ENCODE measurements at regions not wholly inside any gene's neighbourhood (a gene's known extent, or its start where the extent isn't known, plus 50 kb on each side); places are given as distances from the start of the nearest gene placed in this dataset.

DNA sequence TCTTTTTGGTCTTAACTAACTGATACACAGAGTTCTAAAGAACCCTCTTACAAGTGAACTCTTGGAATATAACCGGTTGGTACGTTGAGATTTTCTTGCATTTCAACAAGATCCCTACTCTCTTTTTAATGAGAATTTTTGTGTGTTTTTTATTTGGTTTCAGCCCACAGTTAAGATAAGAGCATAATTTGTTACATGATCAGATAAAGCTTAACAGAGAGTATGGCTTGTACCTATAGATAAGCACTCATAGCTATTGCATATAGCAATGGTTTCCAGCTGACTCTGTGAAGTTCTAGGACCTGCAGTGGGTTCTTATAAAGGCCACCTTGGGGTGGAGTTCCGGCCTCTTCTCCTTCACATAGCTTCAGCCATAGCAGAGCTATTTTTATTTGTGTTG lies 143.3 kb downstream of the SNX10 start:
- intact Hi-C loops (cut with DNase I) = no loop called here

DNA sequence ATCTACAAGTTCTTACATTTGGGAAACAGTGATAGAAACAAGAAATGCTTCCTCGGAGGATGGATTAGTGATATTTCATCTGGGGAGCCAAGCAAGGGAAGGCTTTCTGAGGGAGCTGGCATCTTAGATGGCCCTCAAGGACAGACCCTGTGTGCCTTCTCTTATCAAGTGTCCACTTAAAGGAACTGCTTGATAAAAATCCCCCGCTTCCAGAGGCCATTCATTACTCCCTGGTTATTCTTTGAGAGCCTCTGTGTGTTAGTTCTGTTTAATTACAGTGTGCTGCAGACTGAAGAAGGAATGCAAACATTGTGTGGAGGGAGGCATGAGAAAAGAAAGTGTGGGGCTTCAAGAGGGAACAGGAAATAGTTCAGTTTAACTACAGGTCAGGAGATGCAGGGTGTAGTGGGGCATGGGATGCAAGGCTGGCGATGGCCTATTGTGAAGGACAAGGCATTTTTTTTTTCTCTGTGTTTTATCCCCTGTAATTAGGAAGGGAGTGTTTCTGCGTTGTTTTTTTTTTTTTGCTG lies 145.4 kb downstream of the SNX10 start:
- no peak for DNase-seq
- Histone ChIP-seq H3K9me3 (replicated peaks in 1 of 3) (no peaks in the 10 kb centered on the region), H3K4me3 (no peak overlapping the region), H3K27me3 (no peaks in the 10 kb centered on the region), H3K4me1 (replicated peaks in 1 of 2) (no peaks in the 10 kb centered on the region), H3K27ac (no peak overlapping the region), H3K36me3 (replicated peaks in 1 of 2) (no peaks in the 10 kb centered on the region)
- 80 to 86% (median 85%) methylated on average over 4 of the region's 4 CpGs for WGBS, 4 donors
- intact Hi-C loops (cut with DNase I) = no loop called here
- no peak for TF ChIP-seq POLR2A (IDR thresholded peaks at IDR 0.05)
- TF ChIP-seq, protein P1, sequence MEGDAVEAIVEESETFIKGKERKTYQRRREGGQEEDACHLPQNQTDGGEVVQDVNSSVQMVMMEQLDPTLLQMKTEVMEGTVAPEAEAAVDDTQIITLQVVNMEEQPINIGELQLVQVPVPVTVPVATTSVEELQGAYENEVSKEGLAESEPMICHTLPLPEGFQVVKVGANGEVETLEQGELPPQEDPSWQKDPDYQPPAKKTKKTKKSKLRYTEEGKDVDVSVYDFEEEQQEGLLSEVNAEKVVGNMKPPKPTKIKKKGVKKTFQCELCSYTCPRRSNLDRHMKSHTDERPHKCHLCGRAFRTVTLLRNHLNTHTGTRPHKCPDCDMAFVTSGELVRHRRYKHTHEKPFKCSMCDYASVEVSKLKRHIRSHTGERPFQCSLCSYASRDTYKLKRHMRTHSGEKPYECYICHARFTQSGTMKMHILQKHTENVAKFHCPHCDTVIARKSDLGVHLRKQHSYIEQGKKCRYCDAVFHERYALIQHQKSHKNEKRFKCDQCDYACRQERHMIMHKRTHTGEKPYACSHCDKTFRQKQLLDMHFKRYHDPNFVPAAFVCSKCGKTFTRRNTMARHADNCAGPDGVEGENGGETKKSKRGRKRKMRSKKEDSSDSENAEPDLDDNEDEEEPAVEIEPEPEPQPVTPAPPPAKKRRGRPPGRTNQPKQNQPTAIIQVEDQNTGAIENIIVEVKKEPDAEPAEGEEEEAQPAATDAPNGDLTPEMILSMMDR (IDR thresholded peaks at IDR 0.05) = no peak

More for the DNA sequence above, 143.3 kb downstream of the SNX10 start:
- Histone ChIP-seq H3K27me3 (no peaks in the 10 kb centered on the region), H3K4me1 (replicated peaks in 1 of 2) (no peaks in the 10 kb centered on the region), H3K27ac (no peak overlapping the region), H3K9me3 (replicated peaks in 1 of 3) (no peaks in the 10 kb centered on the region), H3K36me3 (replicated peaks in 1 of 2) (no peaks in the 10 kb centered on the region), H3K4me3 (no peak overlapping the region)
- WGBS, 4 donors = 66 to 98% (median 76%) methylated on average over 3 of the region's 3 CpGs
- no peak for TF ChIP-seq POLR2A (IDR thresholded peaks at IDR 0.05)
- TF ChIP-seq, protein P1 (IDR thresholded peaks at IDR 0.05) = no peak
- DNase-seq = no peak

DNA sequence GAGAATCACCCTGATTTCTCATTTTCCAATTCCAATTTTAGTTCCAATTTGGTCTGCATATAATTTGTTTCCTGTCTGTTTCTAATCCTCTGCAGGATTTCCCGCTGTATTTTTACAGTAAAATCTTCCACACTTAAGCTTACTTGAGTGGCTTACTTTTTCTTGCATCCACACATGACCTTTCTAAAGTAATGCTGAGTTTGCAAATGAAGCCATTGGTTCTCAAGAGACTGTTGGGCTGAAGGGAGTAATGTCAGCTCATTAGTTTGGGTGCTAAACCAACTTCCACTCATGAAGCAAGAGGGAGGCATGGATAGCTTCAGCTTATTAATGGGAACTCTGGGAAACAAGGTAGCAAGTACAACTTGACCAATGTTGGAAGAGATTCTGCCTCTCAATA lies 146.4 kb downstream of the SNX10 start:
- intact Hi-C loops (cut with DNase I) = no loop called here
- no peaks in the 10 kb centered on the region for H3K4me1 ChIP-seq (replicated peaks in 1 of 2)
- H3K9me3 ChIP-seq (replicated peaks in 1 of 3) = no peaks in the 10 kb centered on the region
- TF ChIP-seq, protein P1 (IDR thresholded peaks at IDR 0.05) = no peak
- TF ChIP-seq POLR2A (IDR thresholded peaks at IDR 0.05) = no peak
- no peak overlapping the region for H3K27ac ChIP-seq
- no peaks in the 10 kb centered on the region for H3K27me3 ChIP-seq
- WGBS, 4 donors = 91 to 100% (median 97%) methylated on average over 1 of the region's 1 CpG
- H3K36me3 ChIP-seq (replicated peaks in 1 of 2) = no peaks in the 10 kb centered on the region
- no peak for DNase-seq
- H3K4me3 ChIP-seq = no peak overlapping the region

GRCh38 chr7:26439521-26440232 lies 148.0 kb downstream of the SNX10 start:
- H3K36me3 ChIP-seq (replicated peaks in 1 of 2) = no peaks in the 10 kb centered on the region
- H3K9me3 ChIP-seq (replicated peaks in 1 of 3) = no peaks in the 10 kb centered on the region
- 79 to 89% (median 86%) methylated on average over 7 of the region's 7 CpGs for WGBS, 4 donors
- intact Hi-C loops (cut with DNase I) = no loop called here
- H3K4me3 ChIP-seq = no peak overlapping the region
- TF ChIP-seq POLR2A (IDR thresholded peaks at IDR 0.05) = no peak
- TF ChIP-seq, protein P1 (IDR thresholded peaks at IDR 0.05) = no peak
- H3K27me3 ChIP-seq = no peaks in the 10 kb centered on the region
- H3K27ac ChIP-seq = no peak overlapping the region
- DNase-seq = no peak
- no peaks in the 10 kb centered on the region for H3K4me1 ChIP-seq (replicated peaks in 1 of 2)
